GM12874 (cell line): ENCODE measurements at regions not wholly inside any gene's neighbourhood (a gene's known extent, or its start where the extent isn't known, plus 50 kb on each side); places are given as distances from the start of the nearest gene placed in this dataset.

ENCODE experiments used
- CTCF ChIP-seq: IDR thresholded peaks from 2 replicates; pipeline ENCODE4 v1.5.1; 2011; ENCODE audit warnings: low read depth, mild to moderate bottlenecking, control low read depth, low read length, moderate library complexity; ENCODE audit not compliant: insufficient read depth

GRCh38 chr12:125619723-125620122, 554.5 kb downstream of the AACS start:
- TF ChIP-seq CTCF, result no peak

DNA sequence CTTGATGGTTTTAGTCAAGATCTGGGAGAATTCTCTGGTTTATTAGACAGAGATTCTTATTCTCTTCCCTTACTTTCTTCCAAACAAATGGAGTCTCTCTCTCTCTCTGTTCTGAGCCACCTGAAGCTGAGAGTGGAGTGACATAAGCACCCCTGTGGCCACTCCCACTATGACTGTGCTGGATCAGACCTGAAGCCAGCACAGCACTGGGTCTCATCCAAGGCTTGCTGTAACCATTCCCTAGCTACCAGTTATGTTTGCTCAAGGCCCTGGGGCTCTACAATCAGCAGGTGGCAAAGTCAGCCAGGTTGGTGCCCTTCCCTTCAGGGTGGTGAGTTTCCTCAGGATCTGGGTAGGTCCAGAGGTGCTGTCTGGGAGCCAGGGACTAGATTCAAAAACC, 568.5 kb downstream of the AACS start:
- TF ChIP-seq CTCF, result no peak

- no peak for TF ChIP-seq CTCF
These were observed 569.6 kb downstream of the AACS start for GRCh38 chr12:125634813-125635212.

GRCh38 chr12:125639826-125640225, 574.6 kb downstream of the AACS start:
- no peak for TF ChIP-seq CTCF

DNA sequence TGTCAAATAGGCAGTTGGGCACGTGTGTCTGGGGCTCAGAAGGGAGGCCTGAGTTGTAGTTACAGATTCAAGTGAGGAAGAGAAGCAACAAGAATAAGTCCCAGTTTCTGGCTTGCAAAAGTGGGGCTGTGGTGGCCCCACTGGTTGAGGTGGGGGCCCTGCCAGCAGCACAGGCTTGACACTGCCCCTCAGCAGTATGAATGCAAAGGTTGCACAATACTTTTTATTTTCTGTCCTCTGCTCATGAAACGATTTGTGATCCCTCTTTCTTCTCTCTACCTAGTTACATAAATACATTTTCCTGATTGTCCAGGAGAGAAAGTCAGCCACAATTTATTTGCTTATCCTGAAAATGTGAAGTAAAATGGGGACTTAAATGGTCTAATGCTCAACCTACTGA, 577.8 kb downstream of the AACS start:
- no peak for TF ChIP-seq CTCF

DNA sequence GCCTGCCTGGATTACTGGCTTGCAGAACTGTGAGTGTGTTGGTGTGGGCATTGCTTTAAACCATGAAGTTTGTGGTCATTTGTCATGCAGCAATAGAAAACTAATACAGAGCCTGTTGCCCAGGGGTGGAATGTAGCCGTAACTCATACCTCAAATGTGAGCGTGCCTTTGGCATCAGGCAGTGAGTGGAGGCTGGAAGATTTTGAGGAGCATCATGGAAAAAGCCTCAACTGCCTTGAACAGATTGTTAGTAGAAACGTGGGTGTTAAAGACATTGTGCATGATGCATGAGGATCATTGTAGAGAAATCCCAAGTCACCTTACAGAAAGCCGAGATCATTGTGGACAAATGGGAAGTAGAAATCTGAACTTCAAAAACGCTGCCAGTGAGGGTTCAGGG, 580.5 kb downstream of the AACS start:
- no peak for TF ChIP-seq CTCF

GRCh38 chr12:125650587-125650986, 585.4 kb downstream of the AACS start:
- no peak for TF ChIP-seq CTCF

GRCh38 chr12:125651625-125652024, 586.4 kb downstream of the AACS start:
- TF ChIP-seq CTCF, result no peak
